AG20443 (cell line): ENCODE measurements at regions not wholly inside any gene's neighbourhood (a gene's known extent, or its start where the extent isn't known, plus 50 kb on each side); places are given as distances from the start of the nearest gene placed in this dataset.

Source experiments
- DNase-seq: peaks from one replicate; pipeline ENCODE4 v3.0.0; 2012; ENCODE audit warnings: low spot score, mixed read lengths

GRCh38 chr11:13062115-13062514 is 53.0 kb downstream of the RASSF10 start:
- no peak for DNase-seq

DNA sequence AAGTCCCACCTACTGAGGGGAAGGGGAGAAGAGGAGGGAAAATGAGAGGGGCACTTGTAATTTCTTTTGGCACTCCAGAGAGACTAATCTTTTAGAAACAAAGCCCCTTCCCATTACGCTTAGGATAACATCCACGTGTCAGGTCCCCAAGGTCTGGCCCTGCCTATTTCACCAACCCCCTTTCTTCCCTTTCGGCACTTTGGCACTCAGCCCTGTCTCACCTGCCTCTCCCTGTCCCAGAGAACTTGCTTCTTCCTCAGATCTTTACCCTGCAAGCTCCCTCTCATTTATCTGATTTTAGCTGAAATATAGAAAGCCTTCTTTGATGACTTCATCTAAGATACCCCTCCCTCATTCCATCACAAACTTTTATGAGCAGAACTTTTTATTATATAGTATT is 55.5 kb downstream of the RASSF10 start:
- no peak for DNase-seq

DNA sequence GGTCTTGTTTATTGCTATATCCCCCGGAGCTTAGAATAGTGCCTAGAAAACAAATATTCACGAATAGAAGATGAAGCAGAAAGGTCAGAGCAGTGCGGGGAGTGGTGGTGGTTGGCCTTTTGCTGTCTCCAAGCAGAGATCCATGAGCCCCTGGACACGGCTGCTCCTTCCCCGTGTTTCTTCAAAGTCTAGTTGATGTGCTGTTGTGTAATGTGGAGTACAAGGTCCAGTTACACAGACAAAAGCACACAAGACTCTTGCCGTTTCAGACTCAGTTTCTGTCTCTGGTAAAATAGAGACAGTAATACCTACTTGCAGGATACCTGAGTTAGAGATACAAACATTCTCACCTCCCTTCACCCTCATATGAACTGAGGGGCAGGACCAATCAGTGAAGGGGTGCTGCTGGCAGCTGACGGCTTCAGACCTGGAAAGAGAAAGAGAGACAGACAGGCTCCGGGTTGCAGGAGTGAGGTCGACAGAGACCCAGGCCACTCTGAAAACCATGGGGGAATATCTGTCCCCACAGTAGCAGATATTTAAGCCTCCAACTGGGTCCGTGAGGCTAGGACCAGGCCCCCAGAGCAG is 56.2 kb downstream of the RASSF10 start:
- no peak for DNase-seq

- DNase-seq, result no peak
Measured at GRCh38 chr11:13068211-13068610, 59.1 kb downstream of the RASSF10 start.

DNA sequence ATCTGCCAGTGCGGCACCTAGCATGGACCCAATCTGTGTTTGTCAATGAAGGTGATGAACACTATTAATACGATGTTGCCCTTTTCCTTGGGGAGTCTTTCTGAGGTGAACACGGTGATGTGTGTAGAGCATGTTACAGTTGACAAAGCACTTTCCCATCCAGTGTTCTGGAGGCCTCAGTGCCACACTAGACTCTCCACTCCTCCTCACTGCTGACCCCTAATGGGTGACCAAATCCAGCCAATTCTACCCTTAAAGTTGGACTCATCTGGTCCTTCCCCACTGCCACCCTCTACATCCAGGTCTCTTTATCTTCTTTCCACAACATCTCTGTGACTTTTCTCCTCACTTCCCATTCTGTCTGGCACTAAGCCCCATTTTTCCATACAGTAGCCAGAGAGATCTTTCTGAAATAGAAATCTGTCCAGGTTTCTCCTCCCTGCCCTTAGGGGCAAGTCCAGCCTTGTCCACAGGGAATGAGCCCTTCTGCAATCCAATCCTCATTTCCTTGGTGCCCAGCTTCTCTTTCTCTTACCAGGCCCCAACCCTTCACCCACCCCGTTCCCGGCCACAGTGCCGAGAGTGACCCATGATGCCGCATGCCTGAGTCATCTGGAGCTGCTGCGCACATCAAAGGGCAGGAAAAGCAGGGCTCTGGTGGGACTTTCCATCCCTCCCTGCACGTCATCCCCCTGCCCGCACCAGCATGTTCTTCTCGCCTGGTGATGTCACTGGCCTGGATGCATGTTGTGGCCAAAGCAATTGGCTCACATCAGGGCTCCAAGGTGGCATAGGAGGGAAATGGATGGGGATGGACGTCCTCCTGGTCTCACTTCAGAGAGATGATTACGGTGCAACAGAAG is 64.2 kb downstream of the RASSF10 start:
- peak; percentile 49 for DNase-seq

- DNase-seq, result no peak
Measured at GRCh38 chr11:13074714-13075464, 65.8 kb downstream of the RASSF10 start.

- DNase-seq, result no peak
Measured at GRCh38 chr11:13076961-13077360, 67.8 kb downstream of the RASSF10 start.

- DNase-seq, result no peak
Measured at GRCh38 chr11:13080861-13081260, 71.7 kb downstream of the RASSF10 start.

- no peak for DNase-seq
Measured at GRCh38 chr11:13082588-13082987, 73.5 kb downstream of the RASSF10 start.

DNA sequence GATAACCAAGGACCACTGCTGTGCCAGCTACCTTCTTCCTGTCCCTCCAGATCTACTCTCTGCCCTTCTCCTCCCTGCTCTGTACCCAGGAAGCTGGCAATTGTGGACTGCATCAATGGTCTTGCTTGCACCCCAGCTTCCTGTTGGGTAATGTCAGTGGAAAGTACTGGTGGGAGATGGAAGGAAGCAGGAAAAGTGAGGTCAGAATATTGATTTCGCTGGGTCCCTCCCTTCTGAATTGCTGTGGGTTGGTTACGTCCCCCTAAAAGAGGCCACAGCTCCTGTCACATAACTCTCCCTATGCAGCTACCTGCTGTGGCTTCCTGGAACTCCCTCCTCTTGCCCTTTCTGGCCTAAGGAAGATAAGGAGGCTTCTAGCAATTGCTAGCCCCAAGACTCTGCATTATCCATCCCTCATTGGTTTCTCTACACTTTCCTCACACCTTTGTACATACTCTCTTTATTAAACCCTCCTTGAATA is 81.2 kb downstream of the RASSF10 start:
- no peak for DNase-seq

DNA sequence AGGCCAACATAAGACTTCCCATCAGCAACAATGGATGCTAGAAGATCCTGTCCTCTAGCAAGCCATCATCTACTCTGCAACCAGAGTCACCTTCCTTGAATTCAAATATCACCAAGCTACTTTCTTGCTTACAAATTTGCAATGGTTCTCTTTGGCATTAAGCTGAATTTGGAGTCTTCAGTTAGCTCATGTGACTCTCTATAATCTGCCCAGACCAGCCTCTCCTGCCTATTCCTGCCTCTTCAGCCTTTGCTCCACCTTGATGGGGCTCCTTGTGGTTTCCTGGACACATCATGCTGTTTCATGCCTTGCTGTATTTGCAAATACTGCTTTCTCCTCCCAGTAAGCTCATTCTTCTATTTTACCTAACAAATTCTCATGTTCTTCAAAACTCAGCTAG is 82.3 kb downstream of the RASSF10 start:
- DNase-seq, result no peak

DNA sequence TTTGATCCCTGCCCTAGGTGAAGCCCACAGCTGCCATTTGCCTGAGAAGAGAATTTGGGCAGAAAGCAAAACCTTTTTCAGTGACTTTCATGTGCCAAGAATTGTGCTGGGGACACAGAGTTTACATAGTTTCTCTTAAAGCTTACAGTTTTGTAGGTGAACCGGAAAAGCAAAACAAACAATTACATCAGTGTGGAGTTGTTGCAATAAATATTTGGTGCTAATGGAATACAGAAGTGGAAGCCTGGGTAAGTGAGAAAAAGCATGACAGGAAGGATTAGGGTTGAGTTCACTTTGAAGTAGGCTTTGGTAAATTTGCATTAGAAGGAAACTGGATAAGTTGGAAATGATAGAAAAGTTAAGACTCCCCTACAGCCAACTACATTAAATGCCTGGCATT is 82.7 kb downstream of the RASSF10 start:
- DNase-seq, result no peak

- no peak for DNase-seq
Measured at GRCh38 chr11:13094930-13095687, 86.0 kb downstream of the RASSF10 start.

GRCh38 chr11:13098063-13098462 is 88.9 kb downstream of the RASSF10 start:
- no peak for DNase-seq

DNA sequence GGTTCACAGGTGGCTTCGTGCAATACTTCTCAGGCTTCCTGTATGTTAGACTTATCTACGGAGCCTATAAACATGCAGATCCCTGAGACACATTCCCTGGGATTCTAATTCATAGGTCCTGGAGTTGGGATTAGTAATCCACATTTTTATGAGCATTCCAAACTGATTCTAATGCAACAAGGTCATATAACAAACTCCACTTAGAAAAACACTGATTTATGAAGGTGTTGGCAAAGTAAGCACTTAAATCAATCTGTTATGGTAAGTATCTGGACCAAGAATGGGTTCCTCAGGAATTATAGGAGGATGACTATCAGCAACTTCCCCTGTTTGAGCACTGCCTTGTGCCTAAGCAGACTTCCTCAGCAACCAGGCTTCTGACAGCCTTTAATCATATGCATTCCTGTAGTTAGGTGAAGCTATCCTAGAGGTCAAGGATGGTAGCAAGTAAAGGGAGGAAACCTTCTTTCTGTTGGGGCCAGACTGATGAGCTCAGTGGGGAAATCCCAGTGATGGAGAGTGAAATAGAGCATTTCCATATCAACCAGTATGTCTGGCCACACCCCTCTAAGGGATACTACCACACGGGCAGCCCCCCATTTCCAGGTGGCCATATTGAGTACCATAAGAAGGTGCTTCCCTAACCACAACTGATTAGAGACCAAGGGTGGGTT is 89.6 kb downstream of the RASSF10 start:
- DNase-seq, result no peak

DNA sequence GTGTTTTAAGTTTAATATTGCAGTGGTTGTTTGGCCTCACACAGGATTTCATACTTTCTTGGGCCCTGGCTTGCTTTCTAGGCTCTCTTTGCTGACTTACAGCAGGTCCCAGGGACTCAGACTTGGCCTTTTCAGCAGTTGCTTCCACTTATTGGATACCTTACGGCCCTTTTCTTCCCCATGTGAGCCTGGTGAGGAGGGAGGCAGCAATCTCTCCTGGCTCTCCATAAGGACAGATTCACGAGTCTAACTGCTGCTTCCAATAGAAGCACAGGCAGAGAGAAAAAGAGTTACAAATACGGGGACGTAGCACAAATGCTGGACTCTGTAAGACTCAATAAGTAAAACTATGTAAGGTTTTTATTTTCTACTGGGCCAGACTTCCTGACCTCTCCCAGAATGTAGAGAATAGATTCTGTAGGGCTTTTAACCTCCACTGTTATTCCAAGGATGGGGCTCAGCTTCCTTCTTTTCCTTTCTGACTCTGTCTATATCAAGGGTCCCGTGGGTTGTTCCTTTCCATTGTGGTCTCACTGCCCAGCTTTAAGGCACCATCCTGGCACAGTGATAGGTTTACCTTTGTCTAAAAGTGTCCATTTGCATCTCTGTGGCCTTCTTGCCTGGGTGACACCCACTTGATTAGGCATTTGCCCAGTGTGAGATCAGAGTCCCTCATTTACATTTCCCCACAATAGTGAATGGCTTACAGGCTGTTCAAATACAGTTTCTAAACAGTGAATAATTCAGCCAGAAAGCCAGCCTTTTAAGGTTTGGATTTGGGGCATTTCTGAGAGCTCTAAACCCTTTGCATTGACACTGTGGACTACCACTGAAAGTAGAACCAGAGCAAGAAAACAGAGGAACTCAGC is 92.8 kb downstream of the RASSF10 start:
- DNase-seq, result no peak

GRCh38 chr11:13102513-13102840 is 93.4 kb downstream of the RASSF10 start:
- DNase-seq, result no peak

- no peak for DNase-seq
Measured at GRCh38 chr11:13102865-13103539, 93.9 kb downstream of the RASSF10 start.

DNA sequence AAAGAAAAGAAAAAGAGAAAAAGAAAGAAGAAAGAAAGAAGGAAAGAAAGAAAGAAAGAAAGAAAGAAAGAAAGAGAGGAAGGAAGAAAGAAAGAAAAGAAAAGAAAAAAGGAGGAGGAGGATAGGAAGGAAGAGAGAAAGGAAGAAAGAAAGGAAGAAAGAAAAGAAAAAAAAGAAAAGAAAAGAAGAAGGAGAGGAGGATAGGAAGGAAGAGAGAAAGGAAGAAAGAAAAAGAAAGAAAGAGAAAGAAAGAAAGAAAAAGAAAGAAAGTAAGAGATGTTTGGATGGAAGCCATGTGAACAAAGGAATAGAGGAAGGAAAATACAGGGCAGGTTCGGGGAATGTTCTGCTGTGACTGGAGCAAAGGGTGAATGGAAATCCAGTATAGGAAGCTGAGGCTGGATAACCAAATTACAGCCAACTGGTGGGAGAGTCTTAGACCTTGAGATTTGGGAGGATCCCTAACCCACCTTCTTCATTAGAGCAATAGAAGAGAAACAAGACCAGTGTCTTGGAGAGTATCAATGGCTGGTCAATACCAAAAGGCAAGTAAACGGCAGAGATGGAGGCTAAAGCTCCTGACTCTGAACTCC is 94.9 kb downstream of the RASSF10 start:
- no peak for DNase-seq
